ENCODE measurements at regions not wholly inside any gene's neighbourhood (a gene's known extent, or its start where the extent isn't known, plus 50 kb on each side); places are given as distances from the start of the nearest gene placed in this dataset.
A peak's percentile ranks its signal among the peaks of the same experiment; 100 is the strongest.
"Not testable (repeated sequence)": the region's sequence is repeated elsewhere in the genome, so short reads cannot be mapped to it uniquely, and the experiment has no call there.

- Mint-ChIP-seq H3K4me3 (ENCODE audit: unreplicated experiment) (no peak overlapping the region), H3K4me1 (ENCODE audit: low read depth, unreplicated experiment) (peaks cover 2% of the 10 kb centered on the region), H3K36me3 (ENCODE audit: unreplicated experiment) (no peaks in the 10 kb centered on the region), H3K27ac (ENCODE audit: unreplicated experiment) (no peak overlapping the region), H3K27me3 (ENCODE audit: unreplicated experiment) (no peaks in the 10 kb centered on the region), H3K9me3 (ENCODE audit: unreplicated experiment) (no peaks in the 10 kb centered on the region)
- DNase-seq, result peak; percentile 70
- peak; percentile 64 for TF ChIP-seq CTCF (IDR thresholded peaks at IDR 0.05; ENCODE audit: partially characterized antibody, unreplicated experiment)
Measured at GRCh38 chr2:118371515-118371914, 283.2 kb downstream of the INSIG2 start.

- not testable (repeated sequence) for H3K4me3 Mint-ChIP-seq (ENCODE audit: unreplicated experiment); H3K9me3 Mint-ChIP-seq (ENCODE audit: unreplicated experiment); H3K36me3 Mint-ChIP-seq (ENCODE audit: unreplicated experiment); H3K27me3 Mint-ChIP-seq (ENCODE audit: unreplicated experiment); H3K27ac Mint-ChIP-seq (ENCODE audit: unreplicated experiment); DNase-seq; H3K4me1 Mint-ChIP-seq (ENCODE audit: low read depth, unreplicated experiment)
Measured at GRCh38 chr2:118369521-118369920, 281.2 kb downstream of the INSIG2 start.

GRCh38 chr2:118363604-118364003, 275.3 kb downstream of the INSIG2 start:
- Mint-ChIP-seq H3K27ac (ENCODE audit: unreplicated experiment) (no peak overlapping the region), H3K4me3 (ENCODE audit: unreplicated experiment) (no peak overlapping the region), H3K36me3 (ENCODE audit: unreplicated experiment) (no peaks in the 10 kb centered on the region), H3K9me3 (ENCODE audit: unreplicated experiment) (no peaks in the 10 kb centered on the region), H3K4me1 (ENCODE audit: low read depth, unreplicated experiment) (no peaks in the 10 kb centered on the region), H3K27me3 (ENCODE audit: unreplicated experiment) (no peaks in the 10 kb centered on the region)
- DNase-seq, result no peak
- no peak for TF ChIP-seq CTCF (IDR thresholded peaks at IDR 0.05; ENCODE audit: partially characterized antibody, unreplicated experiment)

- Mint-ChIP-seq H3K4me3 (ENCODE audit: unreplicated experiment) (no peak overlapping the region), H3K27me3 (ENCODE audit: unreplicated experiment) (no peaks in the 10 kb centered on the region), H3K36me3 (ENCODE audit: unreplicated experiment) (no peaks in the 10 kb centered on the region), H3K27ac (ENCODE audit: unreplicated experiment) (no peak overlapping the region), H3K9me3 (ENCODE audit: unreplicated experiment) (no peaks in the 10 kb centered on the region), H3K4me1 (ENCODE audit: low read depth, unreplicated experiment) (no peaks in the 10 kb centered on the region)
- no peak for TF ChIP-seq CTCF (IDR thresholded peaks at IDR 0.05; ENCODE audit: partially characterized antibody, unreplicated experiment)
- no peak for DNase-seq
Measured at GRCh38 chr2:118356051-118356450, 267.8 kb downstream of the INSIG2 start.

GRCh38 chr2:118351796-118352195, 263.5 kb downstream of the INSIG2 start:
- H3K27ac Mint-ChIP-seq (ENCODE audit: unreplicated experiment), result no peak overlapping the region
- TF ChIP-seq CTCF (IDR thresholded peaks at IDR 0.05; ENCODE audit: partially characterized antibody, unreplicated experiment), result no peak
- H3K4me1 Mint-ChIP-seq (ENCODE audit: low read depth, unreplicated experiment), result no peaks in the 10 kb centered on the region
- H3K4me3 Mint-ChIP-seq (ENCODE audit: unreplicated experiment), result no peak overlapping the region
- no peaks in the 10 kb centered on the region for H3K27me3 Mint-ChIP-seq (ENCODE audit: unreplicated experiment)
- no peaks in the 10 kb centered on the region for H3K9me3 Mint-ChIP-seq (ENCODE audit: unreplicated experiment)
- H3K36me3 Mint-ChIP-seq (ENCODE audit: unreplicated experiment), result no peaks in the 10 kb centered on the region
- DNase-seq, result no peak

- no peak for TF ChIP-seq CTCF (IDR thresholded peaks at IDR 0.05; ENCODE audit: partially characterized antibody, unreplicated experiment)
- Mint-ChIP-seq H3K36me3 (ENCODE audit: unreplicated experiment) (no peaks in the 10 kb centered on the region), H3K4me3 (ENCODE audit: unreplicated experiment) (no peak overlapping the region), H3K9me3 (ENCODE audit: unreplicated experiment) (no peaks in the 10 kb centered on the region), H3K27ac (ENCODE audit: unreplicated experiment) (no peak overlapping the region), H3K4me1 (ENCODE audit: low read depth, unreplicated experiment) (no peaks in the 10 kb centered on the region), H3K27me3 (ENCODE audit: unreplicated experiment) (no peaks in the 10 kb centered on the region)
- DNase-seq, result no peak
Measured at GRCh38 chr2:118350621-118351020, 262.4 kb downstream of the INSIG2 start.
